MM.1S (cell line): ENCODE measurements at regions not wholly inside any gene's neighbourhood (a gene's known extent, or its start where the extent isn't known, plus 50 kb on each side); places are given as distances from the start of the nearest gene placed in this dataset.
"Not testable (repeated sequence)": the region's sequence is repeated elsewhere in the genome, so short reads cannot be mapped to it uniquely, and the experiment has no call there.

Source experiments
- DNase-seq: peaks from one replicate; pipeline ENCODE4 v3.0.0-alpha.2; 2015
- H2AFZ ChIP-seq: fragments of 300-600 bp; sonication (generic); 2 replicates; pipeline ENCODE4 v1.6.0; 2016; ENCODE audit warnings: antibody characterized with exemption, low read length
- H3F3A ChIP-seq: fragments of 300-600 bp; sonication (generic); 2 replicates; pipeline ENCODE4 v1.6.1; 2016; ENCODE audit warnings: mild to moderate bottlenecking, antibody characterized with exemption, low read length, moderate library complexity, mixed read lengths; ENCODE audit not compliant: insufficient read depth
- H3K27ac ChIP-seq: fragments of 300-600 bp; sonication (generic); 2 replicates; pipeline ENCODE4 v1.5.1; 2016; ENCODE audit warnings: mild to moderate bottlenecking, low read length
- H3K27me3 ChIP-seq: fragments of 300-600 bp; sonication (generic); replicated peaks from 2 replicates; pipeline ENCODE4 v1.6.0; 2016; ENCODE audit warnings: low read length; ENCODE audit not compliant: insufficient read depth
- H3K36me3 ChIP-seq: fragments of 300-600 bp; sonication (generic); replicated peaks from 2 replicates; pipeline ENCODE4 v1.6.1; 2016; ENCODE audit warnings: mild to moderate bottlenecking, low read length, mixed read lengths; ENCODE audit not compliant: insufficient read depth
- H3K4me1 ChIP-seq: fragments of 300-600 bp; sonication (generic); 2 replicates; pipeline ENCODE4 v1.6.1; 2016; ENCODE audit warnings: low read length, mixed read lengths
- H3K4me2 ChIP-seq: fragments of 300-600 bp; sonication (generic); 2 replicates; pipeline ENCODE4 v1.6.0; 2016; ENCODE audit warnings: low read depth, low read length
- H3K4me3 ChIP-seq: fragments of 300-600 bp; sonication (generic); 2 replicates; pipeline ENCODE4 v1.5.1; 2016; ENCODE audit warnings: low read length, mixed read lengths
- H3K79me2 ChIP-seq: fragments of 300-600 bp; sonication (generic); 2 replicates; pipeline ENCODE4 v1.6.1; 2016; ENCODE audit warnings: mixed run types, low read length, mixed read lengths
- H3K9ac ChIP-seq: fragments of 300-600 bp; sonication (generic); 2 replicates; pipeline ENCODE4 v1.6.1; 2016; ENCODE audit warnings: low read length, mixed read lengths
- H3K9me2 ChIP-seq: fragments of 300-600 bp; sonication (generic); replicated peaks from 2 replicates; pipeline ENCODE4 v1.6.1; 2016; ENCODE audit warnings: mild to moderate bottlenecking, low read length, mixed read lengths; ENCODE audit not compliant: insufficient read depth
- H3K9me3 ChIP-seq: fragments of 300-600 bp; sonication (generic); replicated peaks from 2 replicates; pipeline ENCODE4 v1.6.1; 2016; ENCODE audit warnings: mild to moderate bottlenecking, low read length, mixed read lengths; ENCODE audit not compliant: insufficient read depth
- H4K20me1 ChIP-seq: fragments of 300-600 bp; sonication (generic); 2 replicates; pipeline ENCODE4 v1.6.1; 2016; ENCODE audit warnings: mild to moderate bottlenecking, low read length, moderate library complexity, mixed read lengths; ENCODE audit not compliant: insufficient read depth
- CTCF ChIP-seq: fragments of 300-600 bp; sonication (generic); IDR thresholded peaks from 2 replicates; pipeline ENCODE4 v1.5.1; 2016; ENCODE audit warnings: antibody characterized with exemption, low read length, mixed read lengths
- EZH2 ChIP-seq: fragments of 300-600 bp; sonication (generic); optimal IDR thresholded peaks from 2 replicates; pipeline ENCODE3; 2017; ENCODE audit warnings: low read depth, mild to moderate bottlenecking, antibody characterized with exemption, low read length, mixed read lengths
- EZH2phosphoT487 ChIP-seq: fragments of 300-600 bp; sonication (generic); IDR thresholded peaks from 2 replicates; pipeline ENCODE4 v1.6.1; 2018; ENCODE audit warnings: antibody characterized with exemption, low read length

GRCh38 chr2:187655001-187655400 lies 100.8 kb upstream of the TFPI start:
- no peak overlapping the region for H3K9ac ChIP-seq
- no peaks in the 10 kb centered on the region for H3F3A ChIP-seq
- H2AFZ ChIP-seq: no peak overlapping the region
- no peak for TF ChIP-seq CTCF
- TF ChIP-seq EZH2: no peak
- TF ChIP-seq EZH2phosphoT487: no peak
- no peaks in the 10 kb centered on the region for H3K9me3 ChIP-seq
- no peaks in the 10 kb centered on the region for H3K36me3 ChIP-seq
- H3K4me1 ChIP-seq: no peaks in the 10 kb centered on the region
- DNase-seq: no peak
- H3K4me2 ChIP-seq: no peak overlapping the region
- H4K20me1 ChIP-seq: no peaks in the 10 kb centered on the region
- no peaks in the 10 kb centered on the region for H3K9me2 ChIP-seq
- no peak overlapping the region for H3K27ac ChIP-seq
- no peak overlapping the region for H3K4me3 ChIP-seq
- H3K79me2 ChIP-seq: no peaks in the 10 kb centered on the region
- H3K27me3 ChIP-seq: no peaks in the 10 kb centered on the region

DNA sequence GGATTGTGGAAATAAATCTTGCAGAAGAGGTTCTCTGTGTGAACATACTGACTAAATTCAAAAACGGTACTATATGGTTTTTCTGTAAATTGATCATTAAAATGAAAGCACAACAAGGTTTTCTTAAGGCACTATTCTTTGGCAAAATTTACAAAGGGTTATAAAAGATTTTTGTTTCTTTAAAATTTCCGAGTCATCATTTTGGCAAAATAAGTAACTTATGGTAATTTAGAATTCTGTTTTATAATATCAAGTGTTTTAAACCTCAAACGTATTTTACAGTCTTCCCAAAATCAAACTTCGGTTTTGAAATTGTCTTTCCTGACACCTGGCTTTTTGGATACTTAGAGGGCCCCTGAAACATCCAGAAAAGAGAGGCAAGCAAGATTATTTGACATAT lies 101.9 kb upstream of the TFPI start:
- Histone ChIP-seq H3K79me2 (no peaks in the 10 kb centered on the region), H3K27me3 (no peaks in the 10 kb centered on the region), H3K9me3 (no peaks in the 10 kb centered on the region), H4K20me1 (no peaks in the 10 kb centered on the region), H3F3A (no peaks in the 10 kb centered on the region), H3K27ac (no peak overlapping the region), H3K36me3 (no peaks in the 10 kb centered on the region), H3K4me2 (no peak overlapping the region), H3K9me2 (no peaks in the 10 kb centered on the region), H3K4me1 (no peaks in the 10 kb centered on the region), H3K9ac (no peak overlapping the region), H2AFZ (no peak overlapping the region), H3K4me3 (no peak overlapping the region)
- no peak for DNase-seq
- TF ChIP-seq CTCF (no peak), EZH2phosphoT487 (no peak), EZH2 (no peak)

DNA sequence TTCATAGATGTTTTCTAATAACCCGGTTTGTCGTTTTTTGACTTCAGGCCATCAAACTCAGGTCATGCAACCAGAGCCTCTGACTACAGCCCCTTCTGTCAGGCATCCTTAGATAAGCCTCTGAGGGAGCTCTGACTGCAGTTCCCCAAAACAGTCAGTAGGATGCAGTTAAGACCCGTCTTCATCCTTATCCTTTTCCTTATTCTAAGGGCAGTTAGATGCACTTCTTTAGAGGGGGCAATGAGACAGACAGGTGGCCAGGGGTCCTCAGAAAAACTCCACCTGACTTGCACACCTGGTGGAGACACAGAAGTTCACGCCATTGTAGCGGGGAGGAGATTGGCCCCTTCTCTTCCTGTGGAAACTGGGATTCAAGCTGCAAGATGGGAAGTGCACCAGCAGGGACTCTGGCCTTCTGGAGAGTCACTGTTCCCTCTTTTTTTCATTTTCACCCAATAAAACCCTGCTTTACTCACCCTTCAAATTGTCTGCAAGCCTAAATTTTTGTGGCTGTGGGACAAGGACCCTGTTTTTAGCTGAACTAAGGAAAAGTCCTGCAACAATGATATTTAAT lies 104.8 kb upstream of the TFPI start:
- no peaks in the 10 kb centered on the region for H3K27me3 ChIP-seq
- no peaks in the 10 kb centered on the region for H4K20me1 ChIP-seq
- H3K9me3 ChIP-seq: no peaks in the 10 kb centered on the region
- no peak for DNase-seq
- H3K27ac ChIP-seq: no peak overlapping the region
- H3K4me1 ChIP-seq: no peaks in the 10 kb centered on the region
- H3K9ac ChIP-seq: no peak overlapping the region
- H3K36me3 ChIP-seq: no peaks in the 10 kb centered on the region
- no peak overlapping the region for H2AFZ ChIP-seq
- H3K9me2 ChIP-seq: no peaks in the 10 kb centered on the region
- no peak overlapping the region for H3K4me3 ChIP-seq
- TF ChIP-seq CTCF (no peak; the same call in 1 of the 2 replicates), EZH2 (no peak), EZH2phosphoT487 (no peak)
- H3F3A ChIP-seq: no peaks in the 10 kb centered on the region
- H3K4me2 ChIP-seq: no peak overlapping the region
- H3K79me2 ChIP-seq: no peaks in the 10 kb centered on the region

GRCh38 chr2:187676050-187676449 lies 121.8 kb upstream of the TFPI start:
- not testable (repeated sequence) for H3K9me2 ChIP-seq

More at GRCh38 chr2:187676050-187676449, 121.8 kb upstream of the TFPI start:
- H3K4me3 ChIP-seq, H3K27ac ChIP-seq, H3F3A ChIP-seq, H2AFZ ChIP-seq, H3K36me3 ChIP-seq, H3K79me2 ChIP-seq, H3K4me2 ChIP-seq, H4K20me1 ChIP-seq, H3K27me3 ChIP-seq, H3K4me1 ChIP-seq, H3K9ac ChIP-seq, DNase-seq, H3K9me3 ChIP-seq: not testable (repeated sequence)
